ENCODE measurements at regions not wholly inside any gene's neighbourhood (a gene's known extent, or its start where the extent isn't known, plus 50 kb on each side); places are given as distances from the start of the nearest gene placed in this dataset.
A peak's percentile ranks its signal among the peaks of the same experiment; 100 is the strongest.

DNA sequence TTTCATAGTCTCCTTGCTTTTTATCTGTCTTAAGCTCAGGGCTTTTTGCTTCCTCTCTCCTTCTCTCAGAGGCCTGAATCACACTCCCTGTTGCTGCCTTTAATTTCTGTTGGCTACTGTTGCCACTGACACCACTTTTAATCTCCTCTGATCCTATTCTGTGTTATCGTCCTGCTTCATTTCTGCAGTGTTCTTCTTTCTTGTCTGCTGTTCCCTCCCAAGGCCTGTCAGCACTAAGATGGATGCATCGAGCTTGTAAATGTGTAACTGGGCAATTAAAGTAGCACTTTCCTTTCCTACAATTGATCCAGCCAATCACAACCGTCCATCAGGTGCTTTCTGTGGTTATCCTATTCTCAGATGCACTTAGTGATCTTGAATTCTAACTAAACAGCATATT is 71.3 kb upstream of the VEPH1 start:
- H3K27me3 ChIP-seq (ENCODE audit: insufficient read depth, low read depth): no peaks in the 10 kb centered on the region
- H4K20me1 ChIP-seq (ENCODE audit: insufficient read depth): no peaks in the 10 kb centered on the region
- H2AFZ ChIP-seq (ENCODE audit: low read depth): no peak overlapping the region
- no peak overlapping the region for H3K27ac ChIP-seq
- TF ChIP-seq CTCF (conservative IDR thresholded peaks at IDR 0.05; ENCODE audit: low read depth, low read length): no peak
- no peak overlapping the region for H3K4me3 ChIP-seq (IDR thresholded peaks at IDR 0.05; ENCODE audit: insufficient read depth, low read depth, low read length)
- no peaks in the 10 kb centered on the region for H3K4me1 ChIP-seq (ENCODE audit: low read depth, poor library complexity, severe bottlenecking)
- H3K79me2 ChIP-seq (ENCODE audit: insufficient read depth, low read depth): no peaks in the 10 kb centered on the region
- no peak overlapping the region for H3K9ac ChIP-seq
- H3K4me2 ChIP-seq: no peak overlapping the region
- no peaks in the 10 kb centered on the region for H3K36me3 ChIP-seq (ENCODE audit: insufficient read depth)

DNA sequence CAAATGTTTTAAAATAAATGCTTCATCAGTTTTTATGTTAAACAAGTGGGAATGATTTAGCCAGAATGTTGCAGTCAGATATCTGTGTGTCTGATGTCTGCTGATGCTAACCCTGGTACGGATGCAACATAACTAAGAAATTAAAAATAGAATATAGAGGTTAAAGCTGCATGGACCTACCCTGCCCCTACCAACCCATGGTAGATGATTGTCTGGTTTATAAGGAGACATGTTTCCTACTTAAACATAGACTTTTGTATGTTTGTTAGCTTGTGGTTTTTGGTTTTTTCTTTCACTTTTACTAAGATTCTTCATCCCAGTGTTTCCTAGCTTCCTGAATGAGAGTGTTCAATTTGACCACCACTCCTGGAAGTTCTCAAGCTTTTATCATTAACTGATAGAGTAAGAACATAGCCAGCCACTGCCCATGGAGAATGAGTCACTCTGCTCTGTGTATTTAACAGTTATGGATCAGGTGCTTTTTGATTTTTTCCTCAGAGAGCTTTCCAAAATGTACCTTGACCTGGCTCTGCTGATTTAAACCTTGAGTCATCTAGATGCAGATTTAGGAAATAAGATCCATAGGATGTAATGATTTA is 70.7 kb upstream of the VEPH1 start:
- H3K4me3 ChIP-seq (IDR thresholded peaks at IDR 0.05; ENCODE audit: insufficient read depth, low read depth, low read length): no peak overlapping the region
- H3K27me3 ChIP-seq (ENCODE audit: insufficient read depth, low read depth): no peaks in the 10 kb centered on the region
- H3K4me2 ChIP-seq: no peak overlapping the region
- H3K79me2 ChIP-seq (ENCODE audit: insufficient read depth, low read depth): no peaks in the 10 kb centered on the region
- no peaks in the 10 kb centered on the region for H3K4me1 ChIP-seq (ENCODE audit: low read depth, poor library complexity, severe bottlenecking)
- H3K36me3 ChIP-seq (ENCODE audit: insufficient read depth): no peaks in the 10 kb centered on the region
- H3K9ac ChIP-seq: no peak overlapping the region
- H2AFZ ChIP-seq (ENCODE audit: low read depth): no peak overlapping the region
- TF ChIP-seq CTCF (conservative IDR thresholded peaks at IDR 0.05; ENCODE audit: low read depth, low read length): no peak
- H4K20me1 ChIP-seq (ENCODE audit: insufficient read depth): no peaks in the 10 kb centered on the region
- H3K27ac ChIP-seq: no peak overlapping the region

GRCh38 chr3:157573281-157573680 is 70.1 kb upstream of the VEPH1 start:
- Histone ChIP-seq H3K27me3 (ENCODE audit: insufficient read depth, low read depth) (no peaks in the 10 kb centered on the region), H3K27ac (no peak overlapping the region), H3K36me3 (ENCODE audit: insufficient read depth) (no peaks in the 10 kb centered on the region), H3K79me2 (ENCODE audit: insufficient read depth, low read depth) (no peaks in the 10 kb centered on the region), H2AFZ (ENCODE audit: low read depth) (no peak overlapping the region), H3K4me2 (no peak overlapping the region), H4K20me1 (ENCODE audit: insufficient read depth) (no peaks in the 10 kb centered on the region), H3K9ac (no peak overlapping the region), H3K4me3 (IDR thresholded peaks at IDR 0.05; ENCODE audit: insufficient read depth, low read depth, low read length) (no peak overlapping the region), H3K4me1 (ENCODE audit: low read depth, poor library complexity, severe bottlenecking) (no peaks in the 10 kb centered on the region)
- TF ChIP-seq CTCF (conservative IDR thresholded peaks at IDR 0.05; ENCODE audit: low read depth, low read length): no peak

GRCh38 chr3:157572559-157573270 is 69.5 kb upstream of the VEPH1 start:
- Histone ChIP-seq H3K9ac (no peak overlapping the region), H3K27me3 (ENCODE audit: insufficient read depth, low read depth) (no peaks in the 10 kb centered on the region), H3K4me2 (no peak overlapping the region), H3K36me3 (ENCODE audit: insufficient read depth) (no peaks in the 10 kb centered on the region), H2AFZ (ENCODE audit: low read depth) (no peak overlapping the region), H3K27ac (no peak overlapping the region), H4K20me1 (ENCODE audit: insufficient read depth) (no peaks in the 10 kb centered on the region), H3K4me3 (IDR thresholded peaks at IDR 0.05; ENCODE audit: insufficient read depth, low read depth, low read length) (no peak overlapping the region), H3K79me2 (ENCODE audit: insufficient read depth, low read depth) (no peaks in the 10 kb centered on the region), H3K4me1 (ENCODE audit: low read depth, poor library complexity, severe bottlenecking) (no peaks in the 10 kb centered on the region)
- peak; percentile 98 for TF ChIP-seq CTCF (conservative IDR thresholded peaks at IDR 0.05; ENCODE audit: low read depth, low read length)

All from KMS-11 (cell line).